HG02642 (cell line): ENCODE measurements at regions not wholly inside any gene's neighbourhood (a gene's known extent, or its start where the extent isn't known, plus 50 kb on each side); places are given as distances from the start of the nearest gene placed in this dataset.
"Not testable (repeated sequence)": the region's sequence is repeated elsewhere in the genome, so short reads cannot be mapped to it uniquely, and the experiment has no call there.

Source experiments
- ATAC-seq: cut with Tn5 transposase; IDR thresholded peaks from one replicate; pipeline ENCODE4 v1.9.1; 2021; ENCODE audit warnings: mild to moderate bottlenecking; ENCODE audit not compliant: unreplicated experiment, poor library complexity

GRCh38 chr4:186953599-186954260 is 230.1 kb upstream of the FAT1 start:
- ATAC-seq = no peak

- no peak for ATAC-seq
Measured at GRCh38 chr4:186954509-186954908, 230.9 kb upstream of the FAT1 start.

GRCh38 chr4:186954956-186955355 is 231.3 kb upstream of the FAT1 start:
- ATAC-seq = no peak

- ATAC-seq = no peak
Measured at GRCh38 chr4:186957952-186958555, 234.4 kb upstream of the FAT1 start.

GRCh38 chr4:186958726-186959350 is 235.2 kb upstream of the FAT1 start:
- ATAC-seq = no peak

- no peak for ATAC-seq
Measured at GRCh38 chr4:186979961-186980745, 256.5 kb upstream of the FAT1 start.

GRCh38 chr4:186981161-186981560 is 257.5 kb upstream of the FAT1 start:
- ATAC-seq = no peak

- ATAC-seq = no peak
Measured at GRCh38 chr4:186982160-186982559, 258.5 kb upstream of the FAT1 start.

- ATAC-seq = no peak
Measured at GRCh38 chr4:186984105-186984644, 260.5 kb upstream of the FAT1 start.

- no peak for ATAC-seq
Measured at GRCh38 chr4:186999686-187000085, 276.0 kb upstream of the FAT1 start.

- no peak for ATAC-seq
Measured at GRCh38 chr4:187000281-187000680, 276.6 kb upstream of the FAT1 start.

GRCh38 chr4:187002133-187002532 is 278.5 kb upstream of the FAT1 start:
- ATAC-seq = not testable (repeated sequence)

GRCh38 chr4:187004628-187005027 is 281.0 kb upstream of the FAT1 start:
- no peak for ATAC-seq

GRCh38 chr4:187006189-187006618 is 282.5 kb upstream of the FAT1 start:
- ATAC-seq = no peak

- ATAC-seq = no peak
Measured at GRCh38 chr4:187010052-187010451, 286.4 kb upstream of the FAT1 start.

GRCh38 chr4:187016101-187016500 is 292.4 kb upstream of the FAT1 start:
- no peak for ATAC-seq

GRCh38 chr4:187017147-187017546 is 293.5 kb upstream of the FAT1 start:
- no peak for ATAC-seq

GRCh38 chr4:187019896-187020295 is 296.2 kb upstream of the FAT1 start:
- no peak for ATAC-seq

GRCh38 chr4:187020676-187021075 is 297.0 kb upstream of the FAT1 start:
- no peak for ATAC-seq

GRCh38 chr4:187021436-187022205 is 298.0 kb upstream of the FAT1 start:
- ATAC-seq = no peak
